Activated T-cell treated with anti-CD3 and anti-CD28 coated beads for 4 hours (primary cell): ENCODE measurements at regions not wholly inside any gene's neighbourhood (a gene's known extent, or its start where the extent isn't known, plus 50 kb on each side); places are given as distances from the start of the nearest gene placed in this dataset.

Source experiments
- DNase-seq: peaks from one replicate; pipeline ENCODE4 v3.0.0-alpha.2; 2020

GRCh38 chr3:40962721-40963120 lies 236.6 kb upstream of the CTNNB1 start:
- no peak for DNase-seq

- no peak for DNase-seq
Measured at GRCh38 chr3:40968666-40969065, 230.6 kb upstream of the CTNNB1 start.

GRCh38 chr3:40969341-40969740 lies 230.0 kb upstream of the CTNNB1 start:
- no peak for DNase-seq

GRCh38 chr3:40969756-40970466 lies 229.4 kb upstream of the CTNNB1 start:
- DNase-seq: no peak

- DNase-seq: no peak
Measured at GRCh38 chr3:40971191-40972168, 227.8 kb upstream of the CTNNB1 start.

GRCh38 chr3:40972350-40972749 lies 227.0 kb upstream of the CTNNB1 start:
- no peak for DNase-seq

- no peak for DNase-seq
Measured at GRCh38 chr3:40973141-40973540, 226.2 kb upstream of the CTNNB1 start.

GRCh38 chr3:40975711-40976121 lies 223.6 kb upstream of the CTNNB1 start:
- DNase-seq: no peak

- DNase-seq: no peak
Measured at GRCh38 chr3:40976241-40976640, 223.1 kb upstream of the CTNNB1 start.

GRCh38 chr3:40978442-40978841 lies 220.9 kb upstream of the CTNNB1 start:
- DNase-seq: no peak

GRCh38 chr3:40979962-40980361 lies 219.3 kb upstream of the CTNNB1 start:
- DNase-seq: no peak

- no peak for DNase-seq
Measured at GRCh38 chr3:40980467-40980866, 218.8 kb upstream of the CTNNB1 start.

GRCh38 chr3:40985195-40985594 lies 214.1 kb upstream of the CTNNB1 start:
- DNase-seq: no peak

GRCh38 chr3:40988468-40988867 lies 210.8 kb upstream of the CTNNB1 start:
- DNase-seq: no peak

GRCh38 chr3:40989141-40990061 lies 209.9 kb upstream of the CTNNB1 start:
- no peak for DNase-seq

GRCh38 chr3:40990062-40990456 lies 209.2 kb upstream of the CTNNB1 start:
- DNase-seq: no peak

- no peak for DNase-seq
Measured at GRCh38 chr3:40992023-40992422, 207.3 kb upstream of the CTNNB1 start.

- no peak for DNase-seq
Measured at GRCh38 chr3:40994611-40995010, 204.7 kb upstream of the CTNNB1 start.

- DNase-seq: no peak
Measured at GRCh38 chr3:40995271-40995670, 204.0 kb upstream of the CTNNB1 start.

GRCh38 chr3:40996382-40996781 lies 202.9 kb upstream of the CTNNB1 start:
- DNase-seq: no peak

- no peak for DNase-seq
Measured at GRCh38 chr3:40996827-40997710, 202.2 kb upstream of the CTNNB1 start.
